K562 (cell line): ENCODE measurements at regions not wholly inside any gene's neighbourhood (a gene's known extent, or its start where the extent isn't known, plus 50 kb on each side); places are given as distances from the start of the nearest gene placed in this dataset.
"Not testable (repeated sequence)": the region's sequence is repeated elsewhere in the genome, so short reads cannot be mapped to it uniquely, and the experiment has no call there.

Experiments used
- ATAC-seq: fragments of 200-7000 bp; cut with Tn5 transposase; 3 replicates; pipeline ENCODE4 v1.9.1; 2020; ENCODE audit warnings: moderate library complexity
- BruUV-seq: library from RNA; stranded (reverse); fragments of 400-500 nt; replicated peaks from 2 replicates; lab custom pipeline; 2021; lab: Mats Ljungman, UMichigan
- CTCF ChIA-PET: fragments of 300-600 bp; formaldehyde crosslinking; extraction: SDS; loops from one replicate; lab custom pipeline; 2021; ENCODE audit warnings: low intra/inter-chr PET ratio; lab: Yijun Ruan, JAX
- POLR2A ChIA-PET: fragments of 300-600, 350-650 bp; sonication (Branson Sonifier 250); formaldehyde crosslinking; extraction: SDS; loops from one replicate; lab custom pipeline; 2021; ENCODE audit warnings: antibody characterized with exemption, inconsistent platforms; lab: Yijun Ruan, JAX
- DNase-seq, 4 experiments: peaks; one replicate each; pipeline versions ENCODE4 v3.0.0 to v3.0.0-alpha.2; 2011 to 2018; ENCODE audit warnings: low spot score in 3 of 4, mixed read lengths in 3 of 4; ENCODE audit errors: extremely low read depth in 1 of 4
- FAIRE-seq: peaks from 2 replicates; lab custom pipeline; 2011; peaks lifted over from hg19 to GRCh38; lab: Jason Lieb, UNC
- H2AFZ ChIP-seq: 2 replicates; pipeline ENCODE4 v1.6.0; 2011; ENCODE audit warnings: low read depth, low read length, control low read depth, inconsistent platforms
- H3K27ac ChIP-seq: fragments of 200-600 bp; 3 replicates; pipeline ENCODE4 v1.8.0; 2011; ENCODE audit warnings: low read depth, mild to moderate bottlenecking, control low read depth, inconsistent platforms, low read length, moderate library complexity, mixed read lengths; ENCODE audit errors: extremely low read depth
- H3K27me3 ChIP-seq, 2 experiments: fragments of 300-600 bp in 1 of 2; 2 replicates in 1 of 2; 3 replicates in 1 of 2; pipeline versions ENCODE4 v1.6.0 to v1.8.0; 2011; ENCODE audit warnings: inconsistent platforms in 2 of 2, low read length in 2 of 2, mild to moderate bottlenecking in 1 of 2, mixed read lengths in 1 of 2, moderate library complexity in 1 of 2; ENCODE audit not compliant: control insufficient read depth in 2 of 2, insufficient read depth in 2 of 2
- H3K36me3 ChIP-seq: fragments of 300-600 bp; 3 replicates; pipeline ENCODE4 v1.8.0; 2011; ENCODE audit warnings: mild to moderate bottlenecking, low read length, inconsistent platforms; ENCODE audit not compliant: control insufficient read depth, insufficient read depth
- H3K4me1 ChIP-seq, 2 experiments: fragments of 200-600 bp in 1 of 2; replicated peaks in 1 of 2; 2 replicates in 1 of 2; 3 replicates in 1 of 2; pipeline versions ENCODE4 v1.5.1 to v1.8.0; 2011; ENCODE audit warnings: inconsistent platforms in 2 of 2, low read length in 2 of 2, mild to moderate bottlenecking in 1 of 2, mixed read lengths in 1 of 2, moderate library complexity in 1 of 2; ENCODE audit not compliant: control insufficient read depth in 2 of 2, insufficient read depth in 2 of 2
- H3K4me2 ChIP-seq: 2 replicates; pipeline ENCODE4 v1.6.1; 2011; ENCODE audit warnings: low read length, control low read depth, inconsistent platforms, mixed read lengths; ENCODE audit not compliant: insufficient read depth
- H3K4me3 ChIP-seq: fragments of 200-600 bp; sonication (generic), shearing (Covaris generic); 2 replicates; pipeline ENCODE4 v1.5.1; 2016; ENCODE audit warnings: control low read depth, inconsistent platforms
- H3K79me2 ChIP-seq: fragments of 200-600 bp; 3 replicates; pipeline ENCODE4 v1.8.0; 2011; ENCODE audit warnings: low read length, inconsistent platforms; ENCODE audit not compliant: control insufficient read depth, insufficient read depth
- H3K9ac ChIP-seq, 2 experiments: 2 replicates each; pipeline versions ENCODE4 v1.6.0 to v1.6.1; 2011; ENCODE audit warnings: low read depth in 2 of 2, low read length in 2 of 2, control low read depth in 1 of 2, inconsistent platforms in 1 of 2, mild to moderate bottlenecking in 1 of 2, mixed read lengths in 1 of 2; ENCODE audit not compliant: insufficient read depth in 1 of 2
- H3K9me1 ChIP-seq: one replicate; pipeline ENCODE4 v1.6.0; 2011; ENCODE audit warnings: inconsistent platforms, mild to moderate bottlenecking, low read length, moderate library complexity; ENCODE audit not compliant: control insufficient read depth, insufficient read depth
- H3K9me3 ChIP-seq: replicated peaks from 2 replicates; pipeline ENCODE4 v1.5.1; 2011; ENCODE audit warnings: low read depth, low read length, inconsistent platforms; ENCODE audit not compliant: control insufficient read depth, insufficient read depth
- H4K20me1 ChIP-seq: replicated peaks from 2 replicates; pipeline ENCODE4 v1.6.1; 2011; ENCODE audit warnings: low read length, inconsistent platforms, mixed read lengths; ENCODE audit not compliant: control insufficient read depth, insufficient read depth
- WGBS: fragments of 100-300 bp; shearing (Covaris generic); methylation state at CpG from one replicate; pipeline ENCODE4 v1.1.6; 2016; ENCODE audit warnings: low coverage, mixed read lengths; ENCODE audit not compliant: insufficient coverage; ENCODE audit errors: missing lambda C conversion rate; 5-methylcytosine and 5-hydroxymethylcytosine counted together
- in situ Hi-C: fragments of 300-500 bp; cut with MboI; formaldehyde crosslinking; loops from 4 replicates; pipeline ENCODE4 v1.15.0; 2018; ENCODE audit warnings: inconsistent platforms, mixed read lengths
- intact Hi-C: fragments of 100-400 bp; cut with micrococcal nuclease; formaldehyde crosslinking; loops from 2 replicates; pipeline ENCODE4 v1.14.2; 2022
- TF ChIP-seq, protein P1 (sequence below): IDR thresholded peaks from 3 replicates; pipeline ENCODE4 v1.6.1; 2011; ENCODE audit warnings: borderline replicate concordance, mild to moderate bottlenecking, moderate library complexity; ENCODE audit not compliant: insufficient read length; ENCODE audit errors: extremely low read depth

DNA sequence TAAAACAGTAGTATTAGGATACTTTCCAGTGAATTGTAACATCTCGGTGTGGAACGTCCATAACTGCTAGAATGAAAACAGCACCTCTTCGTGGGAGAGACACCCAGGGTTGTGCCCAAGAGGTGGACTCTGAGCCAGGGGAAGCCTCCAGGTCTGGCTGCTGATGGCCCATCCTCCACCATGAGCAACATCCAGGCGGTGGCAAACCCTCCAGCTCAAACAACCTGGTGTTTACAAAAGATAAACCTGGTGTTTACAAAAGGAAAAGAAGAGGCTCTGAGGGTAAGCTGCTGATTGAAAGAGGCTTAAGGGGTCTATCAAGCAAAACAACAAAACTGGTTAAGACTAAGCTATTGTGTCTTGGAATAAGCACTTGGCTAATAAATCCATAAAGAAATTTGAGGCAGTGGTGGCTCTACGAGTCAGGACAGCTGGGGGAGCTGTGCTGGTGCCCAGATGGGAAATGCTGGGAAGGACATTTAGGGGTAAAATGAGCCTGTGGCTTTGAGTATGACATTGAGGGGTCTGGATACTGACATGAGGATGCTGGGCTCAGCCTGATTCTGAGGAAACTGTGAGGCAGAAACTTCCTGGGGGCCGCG lies 909.0 kb downstream of the BRD1 start (continued):
- TF ChIP-seq, protein P1, sequence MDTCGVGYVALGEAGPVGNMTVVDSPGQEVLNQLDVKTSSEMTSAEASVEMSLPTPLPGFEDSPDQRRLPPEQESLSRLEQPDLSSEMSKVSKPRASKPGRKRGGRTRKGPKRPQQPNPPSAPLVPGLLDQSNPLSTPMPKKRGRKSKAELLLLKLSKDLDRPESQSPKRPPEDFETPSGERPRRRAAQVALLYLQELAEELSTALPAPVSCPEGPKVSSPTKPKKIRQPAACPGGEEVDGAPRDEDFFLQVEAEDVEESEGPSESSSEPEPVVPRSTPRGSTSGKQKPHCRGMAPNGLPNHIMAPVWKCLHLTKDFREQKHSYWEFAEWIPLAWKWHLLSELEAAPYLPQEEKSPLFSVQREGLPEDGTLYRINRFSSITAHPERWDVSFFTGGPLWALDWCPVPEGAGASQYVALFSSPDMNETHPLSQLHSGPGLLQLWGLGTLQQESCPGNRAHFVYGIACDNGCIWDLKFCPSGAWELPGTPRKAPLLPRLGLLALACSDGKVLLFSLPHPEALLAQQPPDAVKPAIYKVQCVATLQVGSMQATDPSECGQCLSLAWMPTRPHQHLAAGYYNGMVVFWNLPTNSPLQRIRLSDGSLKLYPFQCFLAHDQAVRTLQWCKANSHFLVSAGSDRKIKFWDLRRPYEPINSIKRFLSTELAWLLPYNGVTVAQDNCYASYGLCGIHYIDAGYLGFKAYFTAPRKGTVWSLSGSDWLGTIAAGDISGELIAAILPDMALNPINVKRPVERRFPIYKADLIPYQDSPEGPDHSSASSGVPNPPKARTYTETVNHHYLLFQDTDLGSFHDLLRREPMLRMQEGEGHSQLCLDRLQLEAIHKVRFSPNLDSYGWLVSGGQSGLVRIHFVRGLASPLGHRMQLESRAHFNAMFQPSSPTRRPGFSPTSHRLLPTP, result no peak
- TF ChIP-seq, all 486 proteins: peak for 0

DNA sequence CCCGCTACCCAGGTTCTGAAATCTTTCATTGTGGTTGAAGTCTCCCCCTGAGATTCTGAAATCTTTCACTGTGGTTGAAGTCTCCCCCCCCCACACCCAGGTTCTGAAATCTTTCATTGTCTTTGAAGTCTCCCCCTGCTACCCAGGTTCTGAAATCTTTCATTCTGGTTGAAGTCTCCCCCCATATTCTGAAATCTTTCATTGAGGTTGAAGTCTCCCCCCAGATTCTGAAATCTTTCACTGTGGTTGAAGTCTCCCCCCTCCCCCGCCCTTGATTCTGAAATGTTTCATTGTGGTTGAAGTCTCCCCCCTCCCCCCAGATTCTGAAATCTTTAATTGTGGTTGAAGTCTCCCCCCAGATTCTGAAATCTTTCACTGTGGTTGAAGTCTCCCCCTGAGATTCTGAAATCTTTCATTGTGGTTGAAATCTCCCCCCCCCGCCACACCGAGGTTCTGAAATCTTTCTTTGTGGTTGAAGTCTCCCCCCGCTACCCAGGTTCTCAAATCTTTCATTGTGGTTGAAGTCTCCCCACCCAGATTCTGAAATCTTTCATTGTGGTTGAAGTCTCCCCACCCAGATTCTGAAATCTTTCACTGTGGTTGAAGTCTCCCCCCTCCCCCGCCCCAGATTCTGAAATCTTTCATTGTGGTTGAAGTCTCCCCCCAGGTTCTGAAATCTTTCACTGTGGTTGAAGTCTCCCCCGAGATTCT lies 915.2 kb downstream of the BRD1 start:
- 0% methylated on average over 2 of the region's 7 CpGs for WGBS
- H3K4me2 ChIP-seq, H4K20me1 ChIP-seq, ATAC-seq, H3K36me3 ChIP-seq, H3K4me3 ChIP-seq, H3K27me3 ChIP-seq, H3K4me1 ChIP-seq, H3K9me3 ChIP-seq, BruUV-seq, H3K79me2 ChIP-seq, H3K27ac ChIP-seq, H3K9me1 ChIP-seq, FAIRE-seq, H3K9ac ChIP-seq, DNase-seq, H2AFZ ChIP-seq, in situ Hi-C loops, intact Hi-C loops, CTCF ChIA-PET: not testable (repeated sequence)
- POLR2A ChIA-PET, result interaction anchor here (0.9 kb wide), 1 partner anchor 45 kb away, joined by 4 read pairs; no protein-coding TSS in a partner anchor

DNA sequence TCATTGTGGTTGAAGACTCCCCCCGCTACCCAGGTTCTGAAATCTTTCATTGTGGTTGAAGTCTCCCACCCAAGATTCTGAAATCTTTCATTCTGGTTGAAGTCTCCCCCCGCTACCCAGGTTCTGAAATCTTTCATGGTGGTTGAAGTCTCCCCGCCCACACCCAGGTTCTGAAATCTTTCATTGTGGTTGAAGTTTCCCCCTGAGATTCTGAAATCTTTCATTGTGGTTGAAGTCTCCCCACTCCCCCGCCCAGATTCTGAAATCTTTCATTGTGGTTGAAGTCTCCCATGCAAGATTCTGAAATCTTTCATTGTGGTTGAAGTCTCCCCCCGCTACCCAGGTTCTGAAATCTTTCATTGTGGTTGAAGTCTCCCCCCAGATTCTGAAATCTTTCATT lies 916.0 kb downstream of the BRD1 start:
- H3K27ac ChIP-seq, FAIRE-seq, POLR2A ChIA-PET, H3K27me3 ChIP-seq, ATAC-seq, H3K4me1 ChIP-seq, H3K9me3 ChIP-seq, CTCF ChIA-PET, DNase-seq, H3K9ac ChIP-seq, H3K9me1 ChIP-seq, H3K4me2 ChIP-seq, H3K79me2 ChIP-seq, H4K20me1 ChIP-seq, H3K4me3 ChIP-seq, H3K36me3 ChIP-seq, H2AFZ ChIP-seq, BruUV-seq, intact Hi-C loops, in situ Hi-C loops: not testable (repeated sequence)
- 8% methylated on average over 2 of the region's 5 CpGs for WGBS

DNA sequence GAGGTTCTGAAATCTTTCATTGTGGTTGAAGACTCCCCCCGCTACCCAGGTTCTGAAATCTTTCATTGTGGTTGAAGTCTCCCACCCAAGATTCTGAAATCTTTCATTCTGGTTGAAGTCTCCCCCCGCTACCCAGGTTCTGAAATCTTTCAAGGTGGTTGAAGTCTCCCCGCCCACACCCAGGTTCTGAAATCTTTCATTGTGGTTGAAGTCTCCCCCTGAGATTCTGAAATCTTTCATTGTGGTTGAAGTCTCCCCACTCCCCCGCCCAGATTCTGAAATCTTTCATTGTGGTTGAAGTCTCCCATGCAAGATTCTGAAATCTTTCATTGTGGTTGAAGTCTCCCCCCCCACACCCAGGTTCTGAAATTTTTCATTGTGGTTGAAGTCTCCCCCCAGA lies 916.6 kb downstream of the BRD1 start:
- H3K9me1 ChIP-seq, H3K27me3 ChIP-seq, POLR2A ChIA-PET, H4K20me1 ChIP-seq, H3K36me3 ChIP-seq, DNase-seq, CTCF ChIA-PET, H3K4me1 ChIP-seq, intact Hi-C loops, H3K9me3 ChIP-seq, in situ Hi-C loops, H3K79me2 ChIP-seq, H3K27ac ChIP-seq, H3K4me3 ChIP-seq, H2AFZ ChIP-seq, FAIRE-seq, ATAC-seq, H3K9ac ChIP-seq, H3K4me2 ChIP-seq, BruUV-seq: not testable (repeated sequence)
- WGBS, result 0% methylated on average over 2 of the region's 4 CpGs
